NCI-H2227 (cell line): ENCODE measurements at regions not wholly inside any gene's neighbourhood (a gene's known extent, or its start where the extent isn't known, plus 50 kb on each side); places are given as distances from the start of the nearest gene placed in this dataset.

Experiments used
- DNase-seq: peaks from one replicate; lab custom pipeline; 2025; ENCODE audit not compliant: unreplicated experiment; lab: John Stamatoyannopoulos, UW

- peak; percentile 15 for DNase-seq
These were observed 496.9 kb upstream of the ZFHX3 start for GRCh38 chr16:73544826-73545225.

GRCh38 chr16:73543970-73544599 is 496.2 kb upstream of the ZFHX3 start:
- DNase-seq: peak; percentile 26

GRCh38 chr16:73543331-73543969 is 495.5 kb upstream of the ZFHX3 start:
- DNase-seq: peak; percentile 51

- no peak for DNase-seq
These were observed 495.0 kb upstream of the ZFHX3 start for GRCh38 chr16:73542885-73543284.

GRCh38 chr16:73537921-73538320 is 490.0 kb upstream of the ZFHX3 start:
- DNase-seq: no peak

- DNase-seq: no peak
These were observed 489.0 kb upstream of the ZFHX3 start for GRCh38 chr16:73536931-73537330.

- DNase-seq: no peak
These were observed 483.1 kb upstream of the ZFHX3 start for GRCh38 chr16:73531021-73531420.

GRCh38 chr16:73530529-73530928 is 482.6 kb upstream of the ZFHX3 start:
- DNase-seq: no peak

GRCh38 chr16:73529303-73530012 is 481.5 kb upstream of the ZFHX3 start:
- no peak for DNase-seq

- peak; percentile 5 for DNase-seq
These were observed 479.3 kb upstream of the ZFHX3 start for GRCh38 chr16:73527187-73527586.

GRCh38 chr16:73526011-73526804 is 478.3 kb upstream of the ZFHX3 start:
- DNase-seq: no peak

- DNase-seq: no peak
These were observed 475.3 kb upstream of the ZFHX3 start for GRCh38 chr16:73523209-73523608.

GRCh38 chr16:73521499-73521898 is 473.6 kb upstream of the ZFHX3 start:
- no peak for DNase-seq

- DNase-seq: no peak
These were observed 467.7 kb upstream of the ZFHX3 start for GRCh38 chr16:73515616-73516015.

- no peak for DNase-seq
These were observed 462.9 kb upstream of the ZFHX3 start for GRCh38 chr16:73510852-73511251.

- peak; percentile 41 for DNase-seq
These were observed 458.7 kb upstream of the ZFHX3 start for GRCh38 chr16:73506568-73507056.

GRCh38 chr16:73505577-73505976 is 457.6 kb upstream of the ZFHX3 start:
- no peak for DNase-seq

- peak; percentile 46 for DNase-seq
These were observed 457.0 kb upstream of the ZFHX3 start for GRCh38 chr16:73504591-73505575.

GRCh38 chr16:73503093-73503492 is 455.2 kb upstream of the ZFHX3 start:
- DNase-seq: no peak

GRCh38 chr16:73499276-73499675 is 451.3 kb upstream of the ZFHX3 start:
- DNase-seq: no peak
